VCaP (cell line): ENCODE measurements at regions not wholly inside any gene's neighbourhood (a gene's known extent, or its start where the extent isn't known, plus 50 kb on each side); places are given as distances from the start of the nearest gene placed in this dataset.

ENCODE experiments used
- H3K27ac ChIP-seq: fragments of 450-650 bp; 2 replicates; pipeline ENCODE4 v1.5.1; 2017
- CTCF ChIP-seq: fragments of 450-650 bp; conservative IDR thresholded peaks from 2 replicates; pipeline ENCODE4 v1.5.1; 2017; ENCODE audit warnings: mild to moderate bottlenecking, moderate library complexity

- H3K27ac ChIP-seq = no peak overlapping the region
- TF ChIP-seq CTCF = no peak
These were observed 163.8 kb upstream of the RGMA start for GRCh38 chr15:93252780-93253179.

GRCh38 chr15:93250950-93251349 is 161.9 kb upstream of the RGMA start:
- no peak overlapping the region for H3K27ac ChIP-seq
- no peak for TF ChIP-seq CTCF

DNA sequence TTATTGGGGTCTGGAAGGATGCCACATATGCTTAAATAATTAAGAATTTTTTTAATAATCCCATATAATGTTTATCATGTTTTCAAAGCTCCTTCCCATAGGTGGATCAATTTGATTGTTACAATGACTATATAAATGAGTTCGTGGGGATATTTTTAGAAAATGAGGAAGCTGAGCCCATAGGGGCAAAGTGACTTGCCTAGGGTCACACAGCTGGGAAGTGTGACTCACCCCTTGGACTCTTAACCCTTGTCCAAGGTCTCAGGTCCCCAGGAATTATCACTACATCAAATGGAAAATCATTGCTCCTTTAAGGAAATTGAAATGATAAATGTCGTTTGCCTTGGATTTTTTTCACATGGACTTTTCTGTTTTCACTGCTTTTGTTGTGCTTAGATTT is 161.2 kb upstream of the RGMA start:
- no peak for TF ChIP-seq CTCF
- no peak overlapping the region for H3K27ac ChIP-seq

DNA sequence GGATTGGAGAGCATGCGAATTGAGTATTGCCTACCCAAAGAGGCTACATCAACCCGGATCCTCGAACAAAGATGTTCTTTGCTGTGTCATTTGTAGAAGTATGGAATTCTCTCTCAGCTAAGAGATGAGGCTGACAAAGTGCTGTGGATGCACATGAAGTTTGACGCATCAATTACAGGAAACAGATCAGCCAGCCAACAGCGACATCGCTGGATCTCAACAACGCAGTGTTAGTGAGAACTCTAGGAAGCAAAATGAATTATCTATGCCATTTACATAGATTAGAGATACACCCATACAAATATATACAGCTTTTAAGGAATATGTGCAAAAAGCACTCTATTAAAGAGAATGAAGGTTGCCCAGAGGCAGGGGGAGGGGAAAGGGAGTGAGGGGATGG is 160.6 kb upstream of the RGMA start:
- no peak overlapping the region for H3K27ac ChIP-seq
- no peak for TF ChIP-seq CTCF

DNA sequence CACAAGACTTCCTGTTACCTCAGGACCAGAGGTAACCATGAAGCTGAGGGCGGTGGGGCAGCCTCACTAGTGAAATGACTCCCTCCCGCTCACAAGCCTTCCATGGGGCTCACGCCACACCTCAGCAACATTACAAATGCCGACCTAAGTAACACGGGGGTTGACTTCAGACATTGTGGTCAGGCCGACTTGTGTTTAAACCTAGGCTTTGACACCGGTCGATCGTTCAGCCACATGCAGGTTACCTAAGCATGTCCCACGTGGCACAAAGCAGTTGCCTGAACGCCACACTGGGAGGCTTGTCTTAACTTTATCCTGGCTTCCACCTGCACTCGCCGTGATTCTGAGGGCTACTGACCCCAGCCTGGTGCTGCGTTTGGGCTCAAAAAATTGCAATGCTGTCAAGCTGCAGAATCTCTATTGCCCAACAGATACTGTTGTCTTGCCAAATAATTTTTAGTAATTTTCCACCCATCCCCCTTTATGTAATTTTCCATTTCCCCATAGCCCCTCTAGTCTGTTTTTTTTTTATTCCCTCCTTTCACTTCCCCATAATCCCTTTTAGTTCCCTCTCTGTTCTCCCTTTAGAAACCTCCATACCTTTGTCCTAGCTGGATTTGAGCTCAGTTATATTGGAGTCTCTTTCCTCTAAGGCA is 158.6 kb upstream of the RGMA start:
- no peak for TF ChIP-seq CTCF
- H3K27ac ChIP-seq = no peak overlapping the region

GRCh38 chr15:93246266-93247242 is 157.5 kb upstream of the RGMA start:
- TF ChIP-seq CTCF = no peak
- no peak overlapping the region for H3K27ac ChIP-seq

DNA sequence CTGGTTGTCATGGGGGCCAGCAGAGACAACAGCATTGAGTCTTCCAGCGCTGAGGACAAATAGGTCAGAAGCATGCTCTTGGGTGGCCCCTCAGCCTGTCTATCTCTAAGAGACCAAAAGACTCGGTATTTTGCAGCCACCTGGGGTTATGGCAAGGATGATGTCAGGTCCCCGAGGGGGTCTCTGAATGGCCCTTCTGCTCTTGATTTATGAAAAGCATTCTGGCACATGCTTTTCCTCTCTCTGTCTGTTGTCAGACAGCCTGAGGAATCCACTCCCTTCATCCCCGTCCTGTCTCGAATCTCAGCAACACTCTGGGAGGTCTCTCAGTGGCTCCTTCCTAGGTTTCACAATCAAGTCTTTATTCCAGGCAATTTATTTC is 156.6 kb upstream of the RGMA start:
- TF ChIP-seq CTCF = no peak
- H3K27ac ChIP-seq = no peak overlapping the region
